T47D (cell line): ENCODE measurements at regions not wholly inside any gene's neighbourhood (a gene's known extent, or its start where the extent isn't known, plus 50 kb on each side); places are given as distances from the start of the nearest gene placed in this dataset.
A peak's percentile ranks its signal among the peaks of the same experiment; 100 is the strongest.

Source experiments
- DNase-seq, 2 experiments: peaks; one replicate each; pipeline versions ENCODE4 v3.0.0 to v3.0.0-alpha.2; 2011 to 2012; ENCODE audit warnings: low read depth in 1 of 2, low spot score in 1 of 2
- JUND ChIP-seq: IDR thresholded peaks from 2 replicates; pipeline ENCODE4 v1.6.1; 2012; ENCODE audit warnings: low read depth
- in situ Hi-C: cut with HindIII; loops from 2 replicates; pipeline ENCODE4 v1.10.0; 2016; ENCODE audit warnings: low sequenced_read_pairs, low pct_unique_long_range_greater_than_20kb

DNA sequence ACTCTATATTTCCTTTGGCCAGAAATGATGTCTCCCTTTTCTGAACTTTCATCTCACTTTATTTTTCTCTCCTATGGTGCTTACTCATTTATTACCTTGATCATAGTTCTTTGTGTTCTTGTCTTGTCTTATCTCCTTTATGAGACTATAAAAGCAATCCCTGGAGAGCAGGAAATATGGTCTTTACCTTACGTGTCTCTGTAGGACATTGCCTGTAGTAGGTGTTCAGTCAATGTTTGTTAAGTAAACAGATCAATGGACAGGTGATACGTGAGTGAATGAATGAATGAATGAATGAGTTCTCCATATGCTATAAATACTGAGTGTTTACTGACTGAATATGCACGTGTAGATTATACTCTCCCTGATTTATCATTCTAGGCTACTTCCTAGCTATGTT is 193.7 kb upstream of the HMGA2 start:
- no peak for TF ChIP-seq JUND
- DNase-seq, result no peak
- in situ Hi-C loops, result no loop called here

DNA sequence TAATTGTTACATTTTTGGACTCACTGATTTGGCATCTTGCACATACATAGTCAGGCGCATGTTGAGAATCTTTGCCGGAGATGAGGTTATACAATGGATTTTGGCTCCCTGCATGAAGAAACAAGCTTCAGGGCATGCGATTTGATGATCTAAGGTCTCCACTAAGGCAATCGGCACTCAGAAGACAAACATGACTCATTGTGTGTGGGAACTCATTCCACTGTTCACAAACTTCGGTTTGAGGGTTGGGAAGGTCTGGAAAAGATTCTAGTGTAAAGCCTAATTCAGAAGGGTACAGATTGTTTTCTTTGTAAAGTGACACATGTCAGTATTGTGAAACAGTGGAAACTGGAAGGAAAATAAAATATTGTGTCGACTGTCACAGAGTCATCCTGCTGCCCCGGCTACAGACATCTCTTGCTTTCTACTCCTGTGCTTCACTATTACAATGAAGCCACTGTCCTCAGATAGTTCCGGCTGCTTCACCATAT is 192.6 kb upstream of the HMGA2 start:
- no peak for TF ChIP-seq JUND
- in situ Hi-C loops, result no loop called here
- DNase-seq, result peak in 1 of 2 experiments; percentile 59

DNA sequence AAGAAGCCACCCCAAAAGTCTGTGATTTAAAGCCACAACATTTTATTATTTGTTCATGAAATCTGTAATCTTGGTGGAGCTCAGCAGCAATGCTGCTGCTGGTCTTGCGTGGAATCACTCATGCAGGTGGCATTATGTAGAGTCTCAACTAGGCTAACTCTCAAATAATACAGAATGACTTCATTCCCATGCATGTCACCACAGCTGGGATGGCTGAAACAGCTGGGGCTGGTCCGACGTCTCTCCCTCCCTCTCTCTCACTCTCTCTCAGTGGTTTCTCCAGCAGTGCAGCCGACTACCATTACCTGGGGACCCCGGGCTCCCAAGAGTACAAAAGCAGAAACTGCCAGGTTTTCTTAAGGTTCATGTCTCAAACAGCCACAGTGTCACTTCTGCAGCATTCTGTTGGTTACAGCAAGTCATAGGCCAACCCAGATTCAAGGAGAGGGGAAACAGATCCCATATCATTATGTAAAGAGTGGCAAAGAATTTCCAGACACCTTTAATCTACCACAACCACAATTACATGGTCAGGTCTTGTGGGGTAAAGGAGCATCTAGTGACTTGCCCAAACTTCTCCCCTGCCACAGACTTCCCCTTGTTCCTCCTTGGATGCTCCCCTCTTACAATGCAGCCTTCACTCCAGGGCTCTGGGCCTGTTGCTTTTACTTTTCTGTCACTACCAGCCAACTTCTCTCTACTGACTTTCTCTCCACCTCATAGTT is 192.0 kb upstream of the HMGA2 start:
- in situ Hi-C loops, result no loop called here
- DNase-seq, result no peak
- no peak for TF ChIP-seq JUND

DNA sequence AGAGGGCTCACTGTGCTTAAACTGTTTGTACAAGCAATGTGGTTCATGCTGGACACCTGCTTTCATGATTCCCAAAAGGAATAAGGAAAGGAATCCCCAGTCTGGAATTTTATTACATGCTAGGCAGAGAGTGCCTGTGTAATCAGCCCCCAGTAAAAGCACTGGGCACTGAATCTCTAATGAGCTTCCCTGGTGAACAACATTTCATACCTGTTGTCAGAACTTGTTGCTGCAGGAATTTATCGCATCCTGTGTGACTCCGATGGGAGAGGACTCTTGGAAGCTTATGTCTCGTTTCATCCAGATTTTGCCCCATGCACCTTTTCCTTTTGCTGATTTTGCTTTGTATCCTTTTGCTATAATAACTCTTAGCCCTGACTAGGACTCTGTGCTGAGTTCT is 190.2 kb upstream of the HMGA2 start:
- TF ChIP-seq JUND, result no peak
- in situ Hi-C loops, result no loop called here
- DNase-seq, result no peak

DNA sequence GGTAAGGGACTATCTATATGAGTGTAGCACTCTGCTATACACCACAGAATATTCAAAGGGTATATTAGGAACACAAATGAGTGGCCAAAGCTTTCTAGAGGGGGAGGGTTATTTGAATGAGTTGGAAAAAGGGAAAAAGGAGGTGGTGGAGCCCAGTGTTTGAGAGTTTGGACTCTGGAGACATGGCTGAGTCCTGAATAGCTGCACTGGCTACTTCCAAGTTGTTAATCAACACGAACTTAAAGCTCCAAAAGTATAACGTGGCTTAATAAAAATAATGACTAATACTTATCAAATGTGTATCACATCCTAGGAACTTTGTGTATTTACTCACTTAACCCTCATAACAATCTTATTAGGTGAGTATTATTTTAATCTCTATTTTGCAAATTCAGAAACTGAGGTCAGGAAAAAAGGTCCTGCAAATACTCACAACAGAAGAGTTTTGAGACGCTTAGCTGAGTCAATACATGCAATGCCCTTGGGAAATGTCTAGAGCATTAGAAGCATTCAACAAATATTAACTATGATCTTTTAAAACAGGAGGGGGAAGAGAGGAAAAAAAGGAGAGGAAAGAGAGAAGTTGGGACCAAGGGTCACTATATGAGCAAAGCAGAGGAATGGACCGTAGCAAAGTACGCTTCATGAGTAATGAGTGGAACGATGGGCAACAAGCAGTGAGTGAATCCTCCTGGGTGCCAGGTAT is 189.5 kb upstream of the HMGA2 start:
- TF ChIP-seq JUND, result no peak
- no peak for DNase-seq
- in situ Hi-C loops, result no loop called here

DNA sequence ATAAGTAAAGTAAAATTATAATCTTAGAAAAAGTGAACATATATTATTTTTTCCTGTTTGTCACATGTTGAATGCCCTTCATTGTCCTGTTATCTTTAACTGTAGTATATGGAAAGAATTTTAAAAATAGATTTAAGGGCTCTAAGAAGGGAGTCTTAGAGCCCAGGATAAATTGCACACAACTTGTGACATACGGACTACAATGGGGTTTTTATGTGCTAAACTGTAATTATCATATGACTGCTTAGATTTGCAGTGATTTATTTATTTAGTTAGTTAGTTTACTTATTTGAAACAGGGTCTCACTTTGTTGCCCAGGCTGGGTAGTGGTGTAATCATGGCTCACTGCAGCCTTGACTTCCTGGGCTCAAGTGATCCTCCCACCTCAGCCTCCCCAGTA is 187.8 kb upstream of the HMGA2 start:
- in situ Hi-C loops, result no loop called here
- DNase-seq, result no peak
- TF ChIP-seq JUND, result no peak

DNA sequence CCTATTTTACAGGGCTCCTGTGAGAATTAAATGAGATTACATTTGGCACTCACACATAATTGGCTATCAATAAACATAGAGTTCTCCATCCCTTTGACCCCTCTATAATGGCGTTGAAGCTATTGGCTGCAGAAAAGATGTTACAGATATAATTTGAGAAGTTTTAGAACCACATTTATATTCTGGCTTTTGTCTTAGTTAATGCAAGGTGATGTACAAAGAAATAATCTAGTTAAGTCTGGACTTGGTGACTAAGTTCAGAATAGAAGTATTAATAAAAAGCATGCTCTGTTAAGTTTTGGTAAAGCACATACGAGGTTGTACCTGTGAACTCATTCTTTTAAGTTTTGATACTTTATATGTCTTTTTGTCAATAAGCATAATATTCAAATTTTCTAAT is 187.1 kb upstream of the HMGA2 start:
- no peak for DNase-seq
- in situ Hi-C loops, result no loop called here
- TF ChIP-seq JUND, result no peak

DNA sequence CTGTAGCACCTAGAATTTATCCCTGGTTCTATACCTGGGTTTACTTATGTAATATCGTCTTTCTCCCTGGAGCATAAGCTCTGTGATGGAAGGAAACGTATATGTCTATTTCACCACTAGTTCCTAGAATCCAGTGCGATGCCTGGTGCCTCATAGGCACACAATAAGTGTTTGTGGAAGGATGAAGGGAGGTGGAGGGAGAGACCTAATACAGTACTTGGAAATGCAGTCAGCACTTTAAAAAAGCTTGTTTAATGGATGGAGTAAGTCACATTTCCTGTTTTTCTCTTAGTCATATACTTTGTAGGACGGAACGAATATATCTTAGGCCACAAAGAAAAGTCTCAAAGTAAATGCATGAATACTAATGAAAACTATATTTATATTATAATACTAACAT is 186.5 kb upstream of the HMGA2 start:
- DNase-seq, result no peak
- in situ Hi-C loops, result no loop called here

DNA sequence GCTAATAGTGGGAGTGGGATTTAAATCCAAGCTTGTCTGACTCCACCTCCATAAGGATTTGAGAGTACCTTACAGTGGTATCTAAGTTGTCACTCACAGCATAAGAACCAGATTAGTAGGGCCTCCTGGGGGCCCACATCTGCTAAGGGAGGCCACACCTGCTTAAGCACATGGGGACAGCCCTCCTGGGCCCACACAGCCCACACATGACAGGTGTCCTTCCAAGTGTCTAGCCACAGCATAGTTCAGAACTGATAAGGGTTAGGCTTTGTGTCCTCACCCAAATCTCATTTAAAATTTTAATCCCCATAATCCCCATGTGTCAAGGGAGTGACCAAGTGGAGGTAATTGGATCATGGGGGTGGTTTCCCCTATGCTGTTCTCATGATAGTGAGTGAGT is 186.0 kb upstream of the HMGA2 start:
- in situ Hi-C loops, result no loop called here
- DNase-seq, result no peak

More for the DNA sequence above, 186.5 kb upstream of the HMGA2 start:
- TF ChIP-seq JUND, result no peak

DNA sequence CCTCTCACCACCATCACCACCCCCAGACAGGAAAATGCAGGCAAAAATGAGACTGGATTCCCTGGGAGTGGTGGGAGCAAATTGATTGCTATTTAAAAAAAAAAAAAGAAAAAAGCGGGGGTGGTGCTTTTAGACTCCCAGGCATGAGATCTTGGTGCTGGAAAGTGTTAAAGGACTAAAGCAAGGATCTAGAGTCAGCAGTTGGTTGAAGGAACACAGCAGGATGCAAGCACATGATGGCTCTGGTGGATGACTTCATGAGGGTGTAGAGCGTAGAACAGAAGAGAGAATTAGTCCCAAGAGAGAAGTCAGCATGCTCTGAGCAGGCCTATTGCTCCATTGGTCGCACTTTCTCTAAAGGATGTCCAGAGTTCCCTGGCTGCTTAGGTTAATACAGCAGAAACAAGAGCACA is 183.8 kb upstream of the HMGA2 start:
- no peak for DNase-seq
- in situ Hi-C loops, result no loop called here
- no peak for TF ChIP-seq JUND

More for the DNA sequence above, 186.0 kb upstream of the HMGA2 start:
- no peak for TF ChIP-seq JUND

DNA sequence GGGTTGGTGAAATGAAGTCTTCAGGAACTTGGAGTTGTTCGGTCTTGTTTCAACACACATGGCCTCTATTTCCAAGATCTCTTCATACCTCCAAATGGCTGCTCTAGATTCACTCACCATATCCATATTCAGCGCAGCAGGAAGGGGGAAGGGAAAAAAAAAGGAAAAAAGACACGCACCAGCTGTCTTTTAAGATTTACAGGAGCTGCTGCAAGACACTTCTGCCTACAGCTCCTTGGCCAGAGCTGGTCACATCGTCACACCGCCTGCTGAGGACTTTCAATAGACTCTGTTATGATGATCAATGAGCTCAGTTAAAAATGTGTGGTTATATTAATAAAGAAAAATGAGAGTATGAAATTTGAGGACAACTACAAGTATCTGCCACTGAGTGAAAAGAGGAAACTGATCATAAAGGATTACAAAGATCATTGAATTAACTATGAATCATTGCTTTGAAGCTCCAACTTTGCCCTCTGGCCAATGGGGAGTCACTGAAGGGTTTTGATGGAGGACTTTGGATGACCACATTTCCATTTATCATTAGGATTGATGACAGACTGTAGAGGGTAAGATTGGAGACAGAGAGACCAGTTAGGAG is 182.1 kb upstream of the HMGA2 start:
- in situ Hi-C loops, result no loop called here
- TF ChIP-seq JUND, result no peak

DNA sequence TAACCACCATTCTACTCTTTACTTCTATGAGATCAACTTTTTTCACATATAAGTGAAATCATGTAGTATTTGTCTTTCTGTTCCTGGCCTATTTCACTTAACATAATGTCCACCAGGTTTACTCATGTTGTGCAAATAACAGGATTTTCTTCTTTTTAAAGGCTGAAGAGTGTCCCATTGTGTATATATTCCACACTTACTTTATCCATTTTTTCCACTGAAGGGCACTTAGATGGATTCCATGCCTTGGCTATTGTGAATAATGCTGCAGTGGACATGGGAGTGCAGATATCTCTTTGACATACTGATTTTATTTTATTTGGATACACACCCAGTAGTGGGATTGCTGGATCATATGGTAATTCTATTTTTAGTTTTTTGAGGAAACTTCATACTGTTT is 181.1 kb upstream of the HMGA2 start:
- DNase-seq, result no peak
- no peak for TF ChIP-seq JUND
- in situ Hi-C loops, result no loop called here

More for the DNA sequence above, 182.1 kb upstream of the HMGA2 start:
- DNase-seq, result no peak
